Right hindlimb (tissue), 1 donor: ENCODE measurements at regions not wholly inside any gene's neighbourhood (a gene's known extent, or its start where the extent isn't known, plus 50 kb on each side); places are given as distances from the start of the nearest gene placed in this dataset.

ENCODE experiments used
- DNase-seq: peaks from one replicate; pipeline ENCODE4 v3.0.0-alpha.2; 2018

DNA sequence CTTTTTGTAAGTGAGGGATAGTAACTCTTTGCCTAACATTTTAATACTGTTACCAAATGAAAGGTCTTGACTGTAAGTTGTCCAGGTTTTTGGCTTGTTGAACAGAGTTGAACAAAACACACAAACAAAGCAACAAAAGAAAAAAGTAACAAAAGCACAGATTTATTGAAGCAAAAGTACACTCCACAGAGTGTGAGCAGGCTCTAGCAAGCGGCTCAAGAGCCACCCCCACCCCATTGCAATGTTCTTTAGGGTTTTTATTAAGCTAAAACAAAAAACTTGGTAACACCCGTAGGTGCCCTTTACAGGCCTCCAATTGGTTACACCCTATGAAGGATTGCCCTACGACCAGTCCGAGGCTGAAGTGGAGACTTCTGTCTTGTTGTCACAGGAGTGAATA is 197.4 kb upstream of the MAP3K1 start:
- no peak for DNase-seq

- DNase-seq = no peak
These were observed 198.7 kb upstream of the MAP3K1 start for GRCh38 chr5:56616454-56617160.

DNA sequence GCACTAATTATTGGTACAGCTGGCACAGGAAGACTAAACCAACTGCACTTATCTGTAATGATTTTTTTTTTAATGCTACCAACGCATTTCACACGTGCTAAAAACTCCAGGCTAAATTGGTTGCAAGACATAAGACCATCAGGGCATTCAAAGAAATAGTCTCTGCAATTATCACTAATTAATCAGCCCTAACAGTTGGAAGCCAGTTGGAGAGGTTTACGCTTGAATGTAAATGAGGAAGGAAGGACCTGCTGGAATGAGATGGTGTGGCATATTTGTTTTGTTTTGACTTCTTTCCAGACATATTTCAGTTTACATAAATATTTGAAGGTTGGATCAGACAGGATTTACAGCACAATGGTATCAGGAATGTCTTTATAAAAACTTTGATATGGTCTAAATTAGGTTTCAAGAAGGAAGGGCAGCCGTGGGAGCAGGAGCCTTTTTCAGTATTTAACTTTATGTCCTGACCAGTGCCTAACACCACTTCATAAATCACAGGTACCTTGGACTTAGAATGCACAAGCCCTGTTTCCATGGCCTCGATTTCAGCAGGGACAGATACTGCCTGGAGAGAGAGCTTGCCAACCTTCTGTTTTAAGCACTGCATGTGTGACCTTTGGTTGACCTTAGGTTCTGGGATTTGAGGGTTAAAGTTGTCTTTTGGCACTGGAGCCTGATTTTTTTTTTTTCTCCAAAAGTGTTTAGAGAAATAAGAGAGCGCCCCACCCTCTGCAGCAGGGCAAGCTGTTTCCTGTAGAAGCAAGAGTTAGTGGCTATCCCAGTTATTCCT is 199.8 kb upstream of the MAP3K1 start:
- DNase-seq = peak; percentile 35

GRCh38 chr5:56612759-56613158 is 202.6 kb upstream of the MAP3K1 start:
- DNase-seq = no peak

DNA sequence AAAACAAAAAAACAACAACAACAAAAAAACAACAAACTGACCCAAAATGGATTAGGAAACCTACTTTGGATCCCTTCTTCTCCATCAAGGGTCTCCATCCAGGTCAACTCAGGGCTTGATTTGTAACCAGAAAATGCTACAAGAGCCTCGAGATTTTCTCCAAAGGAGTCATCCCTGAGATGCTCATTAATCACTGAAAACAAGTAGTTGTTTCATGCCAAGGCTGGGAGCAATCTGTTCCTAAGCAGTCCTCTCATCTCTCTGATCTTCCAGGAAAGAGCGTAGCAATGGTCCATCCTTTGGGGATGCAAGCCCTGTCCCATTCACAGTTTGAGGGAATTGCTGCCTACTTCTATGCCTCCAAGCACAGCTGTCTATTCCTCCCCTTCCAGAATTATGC is 203.0 kb upstream of the MAP3K1 start:
- DNase-seq = no peak

DNA sequence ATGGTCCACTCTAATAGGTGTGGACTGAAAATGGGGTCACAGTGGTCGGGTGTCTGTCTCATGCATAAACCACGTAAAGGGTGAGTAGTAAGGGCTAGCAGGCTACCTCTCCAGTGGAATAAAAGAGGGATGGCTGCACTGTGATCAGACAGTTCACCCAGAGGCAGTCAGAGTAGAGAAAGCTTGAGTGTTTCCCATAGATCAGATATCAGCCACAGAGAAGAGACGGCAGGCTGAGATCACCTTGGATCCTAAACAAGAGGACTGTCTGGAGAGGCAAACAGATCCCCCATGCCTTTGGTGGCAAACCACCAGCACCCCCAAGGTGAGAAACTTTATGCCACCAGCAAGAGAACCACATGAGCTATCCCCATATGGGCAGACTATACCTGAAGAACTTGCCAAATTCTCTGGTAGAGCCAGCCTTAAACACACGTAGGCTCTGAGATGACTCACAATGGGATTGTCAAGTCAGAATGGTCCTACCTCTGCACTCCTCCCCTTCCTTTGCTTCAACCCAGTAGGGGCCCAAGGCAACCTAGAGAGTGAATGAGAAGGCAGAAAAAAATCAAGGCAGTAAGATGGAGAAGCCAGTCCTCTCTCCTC is 205.2 kb upstream of the MAP3K1 start:
- DNase-seq = no peak

- DNase-seq = no peak
These were observed 207.0 kb upstream of the MAP3K1 start for GRCh38 chr5:56608217-56608925.

- DNase-seq = no peak
These were observed 207.8 kb upstream of the MAP3K1 start for GRCh38 chr5:56607551-56607950.

GRCh38 chr5:56607074-56607473 is 208.3 kb upstream of the MAP3K1 start:
- no peak for DNase-seq

DNA sequence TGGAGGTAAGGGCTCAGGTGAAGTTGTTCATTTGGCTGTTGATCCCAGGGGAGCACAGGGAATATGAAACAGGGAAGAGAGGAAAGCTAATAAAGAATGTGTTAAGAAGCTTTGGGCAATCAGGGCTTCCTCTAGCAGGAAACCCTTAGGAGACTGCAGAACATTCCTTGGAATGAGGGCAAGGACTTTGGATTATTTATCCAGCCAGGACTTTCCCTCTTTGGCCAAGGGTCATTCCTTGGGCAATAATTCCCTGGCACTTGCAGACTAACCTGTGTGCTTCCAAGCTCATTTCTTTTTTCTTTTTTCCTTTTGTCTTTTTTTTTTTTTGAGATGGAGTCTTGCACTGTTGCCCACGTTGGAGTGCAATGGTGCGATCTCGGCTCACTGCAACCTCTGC is 209.2 kb upstream of the MAP3K1 start:
- no peak for DNase-seq

DNA sequence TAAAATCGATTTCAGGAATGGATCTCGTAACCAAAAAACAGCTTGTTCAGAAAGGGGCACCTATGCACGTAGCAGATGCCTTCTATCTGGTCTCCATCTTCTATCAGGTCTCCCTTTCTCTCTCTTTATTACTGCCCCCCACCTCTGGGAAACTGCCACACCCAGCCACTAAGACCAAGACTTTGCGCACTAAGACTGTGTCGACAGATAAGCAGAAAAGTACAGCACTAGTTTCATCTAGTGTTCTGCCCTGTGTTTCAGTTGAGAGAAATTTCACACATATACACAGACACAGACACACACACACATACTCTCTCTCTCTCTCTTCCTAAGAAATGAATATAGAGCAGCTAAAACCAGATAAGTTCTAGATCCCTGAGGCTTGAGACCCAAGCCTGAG is 210.1 kb upstream of the MAP3K1 start:
- no peak for DNase-seq

DNA sequence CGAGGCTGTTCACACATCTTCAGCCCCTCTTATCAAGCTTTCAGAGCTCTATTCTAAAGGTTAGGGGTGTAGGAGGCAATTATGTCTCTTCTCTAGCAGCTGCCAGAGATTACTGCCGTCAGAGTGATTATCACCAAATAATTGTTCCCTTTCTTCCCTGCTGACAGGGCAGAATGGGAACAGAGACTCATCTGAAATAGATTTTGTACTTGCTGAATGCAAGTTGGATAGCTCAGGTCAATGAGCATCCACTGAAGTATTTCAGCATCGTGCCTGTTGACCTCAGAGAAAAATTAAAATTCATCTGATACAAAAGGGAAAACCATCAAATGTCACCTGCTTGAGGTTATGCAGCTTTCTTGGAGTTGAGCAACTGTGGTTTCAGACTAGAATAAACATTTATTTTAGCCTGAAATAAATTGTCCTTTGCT is 213.7 kb upstream of the MAP3K1 start:
- no peak for DNase-seq

DNA sequence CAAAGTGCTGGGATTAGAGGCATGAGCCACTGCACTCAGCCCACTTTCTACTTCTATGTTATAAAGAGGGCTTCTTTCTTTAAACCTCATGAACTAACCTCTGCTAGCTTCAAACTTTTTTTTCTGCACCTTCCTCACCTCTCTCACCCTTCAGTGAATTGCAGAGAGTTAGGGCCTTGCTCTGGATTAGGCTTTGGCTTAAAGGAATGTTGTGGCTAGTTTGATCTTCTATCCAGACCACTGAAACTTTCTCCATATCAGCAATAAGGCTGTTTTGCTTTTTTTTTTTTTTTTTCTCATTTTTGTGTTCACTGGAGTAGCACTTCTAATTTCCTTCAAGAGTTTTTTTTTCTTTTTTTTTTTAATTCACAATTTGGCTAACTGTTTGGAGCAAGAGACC is 216.4 kb upstream of the MAP3K1 start:
- DNase-seq = no peak

- DNase-seq = no peak
These were observed 219.2 kb upstream of the MAP3K1 start for GRCh38 chr5:56596155-56596554.

- DNase-seq = no peak
These were observed 219.8 kb upstream of the MAP3K1 start for GRCh38 chr5:56595566-56595965.

- no peak for DNase-seq
These were observed 220.6 kb upstream of the MAP3K1 start for GRCh38 chr5:56594792-56595191.

DNA sequence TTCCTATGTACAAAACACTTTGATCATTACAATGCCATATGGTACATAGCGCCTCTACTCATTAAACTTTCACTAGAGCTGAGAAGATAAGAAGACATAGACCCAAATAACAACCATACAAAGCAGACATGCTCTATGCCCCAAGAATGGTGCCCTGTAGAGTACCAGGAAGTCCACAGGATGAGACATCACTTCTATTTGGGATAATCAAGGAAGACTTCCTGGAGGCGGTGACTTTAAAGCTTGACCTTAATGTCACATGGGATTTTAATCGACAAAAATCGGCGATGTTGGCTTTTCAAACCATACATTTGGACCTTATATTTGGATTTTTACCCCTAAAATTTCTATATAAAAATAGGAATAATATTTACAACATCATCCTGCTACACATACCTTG is 224.3 kb upstream of the MAP3K1 start:
- DNase-seq = no peak

DNA sequence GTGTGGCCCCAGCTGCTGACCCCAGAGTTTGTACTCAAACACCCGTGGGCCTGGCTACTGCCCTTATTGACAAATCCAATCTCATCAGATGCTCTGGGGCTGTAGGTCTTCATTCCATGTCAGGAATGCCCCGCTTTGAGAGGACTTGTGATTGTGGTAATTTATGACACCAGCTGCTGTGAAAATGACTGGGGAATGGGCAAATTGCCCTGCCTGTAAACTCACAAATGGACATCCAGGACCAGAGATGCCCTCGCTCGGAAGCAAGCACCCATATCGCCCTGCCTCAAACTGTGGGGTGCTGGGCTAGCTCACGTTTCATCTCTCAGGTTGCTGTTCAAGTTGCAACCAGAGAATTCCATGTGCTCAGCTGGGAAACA is 225.9 kb upstream of the MAP3K1 start:
- no peak for DNase-seq

- DNase-seq = peak; percentile 89
These were observed 226.5 kb upstream of the MAP3K1 start for GRCh38 chr5:56588636-56589480.

DNA sequence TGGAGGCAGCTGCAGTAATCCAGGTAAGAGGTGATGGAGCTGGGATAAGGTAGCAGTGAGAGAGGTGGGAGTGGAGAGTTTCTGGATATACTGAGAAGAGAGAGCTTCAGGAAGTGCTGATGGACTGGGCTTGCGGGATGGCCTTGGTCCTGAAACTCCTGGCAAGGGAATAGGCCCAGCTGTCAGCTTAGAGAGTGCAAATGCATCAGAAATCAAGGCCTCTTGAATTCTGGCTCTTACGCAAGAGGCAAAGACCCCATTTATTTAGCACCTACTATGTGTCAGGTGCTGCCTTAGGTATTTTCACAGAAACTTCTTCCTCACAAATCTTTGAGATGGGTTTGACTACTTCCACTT is 227.2 kb upstream of the MAP3K1 start:
- peak; percentile 33 for DNase-seq

- no peak for DNase-seq
These were observed 227.8 kb upstream of the MAP3K1 start for GRCh38 chr5:56587381-56588130.
